GM06990 (cell line): ENCODE measurements at regions not wholly inside any gene's neighbourhood (a gene's known extent, or its start where the extent isn't known, plus 50 kb on each side); places are given as distances from the start of the nearest gene placed in this dataset.

ENCODE experiments used
- DNase-seq: peaks from one replicate; pipeline ENCODE4 v3.0.0-alpha.2; 2011; ENCODE audit not compliant: insufficient read length; ENCODE audit errors: extremely low read depth
- H3K27me3 ChIP-seq: replicated peaks from 2 replicates; pipeline ENCODE4 v1.6.0; 2011; ENCODE audit warnings: low read length; ENCODE audit not compliant: control insufficient read depth, insufficient read depth
- H3K36me3 ChIP-seq: 2 replicates; pipeline ENCODE4 v1.5.1; 2011; ENCODE audit warnings: low read length; ENCODE audit not compliant: control insufficient read depth, insufficient read depth
- H3K4me3 ChIP-seq: replicated peaks from 2 replicates; pipeline ENCODE4 v1.5.1; 2011; ENCODE audit warnings: low read depth, mild to moderate bottlenecking, control low read depth, low read length
- TF ChIP-seq, protein P1 (sequence below): IDR thresholded peaks from 2 replicates; pipeline ENCODE4 v1.5.1; 2011; ENCODE audit warnings: low read length, control low read depth, mild to moderate bottlenecking, inconsistent platforms; ENCODE audit not compliant: insufficient read depth, poor library complexity, severe bottlenecking

DNA sequence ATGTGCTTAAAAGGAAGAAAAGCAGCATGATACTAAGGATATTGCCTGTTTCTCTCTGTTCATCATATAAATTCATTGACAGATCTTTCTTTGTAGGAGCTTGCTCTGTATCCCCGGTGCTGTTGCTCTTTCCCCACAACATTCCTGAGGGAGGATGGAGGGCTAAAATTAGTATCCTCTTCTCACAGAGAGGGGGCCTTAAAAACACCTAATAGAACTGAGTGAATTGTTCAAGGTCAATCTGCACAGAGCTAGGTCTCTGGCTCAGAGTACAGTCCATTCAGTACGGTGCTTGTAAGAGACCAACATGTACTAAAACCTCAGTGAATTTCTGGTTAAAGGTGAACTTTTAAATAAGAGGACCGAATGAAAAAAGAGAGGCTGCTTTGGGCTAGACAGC is 88.7 kb downstream of the PALM2AKAP2 start:
- DNase-seq, result no peak
- Histone ChIP-seq H3K4me3 (no peak overlapping the region), H3K36me3 (no peaks in the 10 kb centered on the region), H3K27me3 (no peaks in the 10 kb centered on the region; the same call in 1 of the 2 replicates)
- TF ChIP-seq, protein P1, sequence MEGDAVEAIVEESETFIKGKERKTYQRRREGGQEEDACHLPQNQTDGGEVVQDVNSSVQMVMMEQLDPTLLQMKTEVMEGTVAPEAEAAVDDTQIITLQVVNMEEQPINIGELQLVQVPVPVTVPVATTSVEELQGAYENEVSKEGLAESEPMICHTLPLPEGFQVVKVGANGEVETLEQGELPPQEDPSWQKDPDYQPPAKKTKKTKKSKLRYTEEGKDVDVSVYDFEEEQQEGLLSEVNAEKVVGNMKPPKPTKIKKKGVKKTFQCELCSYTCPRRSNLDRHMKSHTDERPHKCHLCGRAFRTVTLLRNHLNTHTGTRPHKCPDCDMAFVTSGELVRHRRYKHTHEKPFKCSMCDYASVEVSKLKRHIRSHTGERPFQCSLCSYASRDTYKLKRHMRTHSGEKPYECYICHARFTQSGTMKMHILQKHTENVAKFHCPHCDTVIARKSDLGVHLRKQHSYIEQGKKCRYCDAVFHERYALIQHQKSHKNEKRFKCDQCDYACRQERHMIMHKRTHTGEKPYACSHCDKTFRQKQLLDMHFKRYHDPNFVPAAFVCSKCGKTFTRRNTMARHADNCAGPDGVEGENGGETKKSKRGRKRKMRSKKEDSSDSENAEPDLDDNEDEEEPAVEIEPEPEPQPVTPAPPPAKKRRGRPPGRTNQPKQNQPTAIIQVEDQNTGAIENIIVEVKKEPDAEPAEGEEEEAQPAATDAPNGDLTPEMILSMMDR, result no peak

DNA sequence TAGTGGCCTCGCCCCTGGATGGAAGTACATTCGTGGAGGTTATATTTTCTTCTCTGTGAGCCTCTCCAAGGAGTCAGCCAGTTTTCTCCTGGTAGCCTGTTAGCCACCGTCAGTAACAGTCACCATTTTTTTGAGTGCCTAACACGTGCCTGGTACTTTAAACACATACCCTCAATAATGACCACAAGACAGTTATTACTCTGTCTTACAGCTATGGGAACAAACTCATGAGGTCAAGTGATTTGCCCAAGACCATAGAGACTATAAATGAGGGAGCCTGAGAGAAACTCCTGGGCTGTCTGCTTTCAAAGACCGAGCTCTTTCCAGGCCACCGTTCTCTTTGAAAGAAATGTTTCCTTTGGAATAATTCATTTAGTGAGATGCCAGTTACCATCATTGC is 90.4 kb downstream of the PALM2AKAP2 start:
- TF ChIP-seq, protein P1, result no peak
- DNase-seq, result no peak

DNA sequence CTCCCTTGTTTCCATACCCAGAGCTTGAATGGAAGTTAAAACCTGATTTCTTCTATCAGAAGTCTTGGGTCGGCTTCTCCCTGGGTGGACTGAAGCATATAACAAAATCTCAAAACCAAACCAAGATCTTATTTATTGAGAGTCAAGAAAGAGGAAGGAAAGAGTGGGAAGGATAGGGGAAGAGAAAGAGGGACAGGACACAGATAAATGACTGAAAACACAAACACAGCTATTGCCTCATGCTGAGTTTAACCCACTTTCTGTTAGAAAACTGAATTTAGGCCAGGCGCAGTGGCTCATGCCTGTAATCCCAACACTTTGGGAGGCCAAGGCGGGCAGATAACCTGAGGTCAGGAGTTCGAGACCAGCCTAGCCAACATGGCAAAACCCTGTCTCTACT is 92.9 kb downstream of the PALM2AKAP2 start:
- TF ChIP-seq, protein P1, result no peak
- no peaks in the 10 kb centered on the region for H3K36me3 ChIP-seq
- no peak for DNase-seq
- H3K27me3 ChIP-seq, result peaks cover 1% of the 10 kb centered on the region; the same call in 1 of the 2 replicates
- H3K4me3 ChIP-seq, result no peak overlapping the region

More for the DNA sequence above, 90.4 kb downstream of the PALM2AKAP2 start:
- peaks cover 1% of the 10 kb centered on the region; the same call in 1 of the 2 replicates for H3K27me3 ChIP-seq
- H3K4me3 ChIP-seq, result no peak overlapping the region
- H3K36me3 ChIP-seq, result no peaks in the 10 kb centered on the region

DNA sequence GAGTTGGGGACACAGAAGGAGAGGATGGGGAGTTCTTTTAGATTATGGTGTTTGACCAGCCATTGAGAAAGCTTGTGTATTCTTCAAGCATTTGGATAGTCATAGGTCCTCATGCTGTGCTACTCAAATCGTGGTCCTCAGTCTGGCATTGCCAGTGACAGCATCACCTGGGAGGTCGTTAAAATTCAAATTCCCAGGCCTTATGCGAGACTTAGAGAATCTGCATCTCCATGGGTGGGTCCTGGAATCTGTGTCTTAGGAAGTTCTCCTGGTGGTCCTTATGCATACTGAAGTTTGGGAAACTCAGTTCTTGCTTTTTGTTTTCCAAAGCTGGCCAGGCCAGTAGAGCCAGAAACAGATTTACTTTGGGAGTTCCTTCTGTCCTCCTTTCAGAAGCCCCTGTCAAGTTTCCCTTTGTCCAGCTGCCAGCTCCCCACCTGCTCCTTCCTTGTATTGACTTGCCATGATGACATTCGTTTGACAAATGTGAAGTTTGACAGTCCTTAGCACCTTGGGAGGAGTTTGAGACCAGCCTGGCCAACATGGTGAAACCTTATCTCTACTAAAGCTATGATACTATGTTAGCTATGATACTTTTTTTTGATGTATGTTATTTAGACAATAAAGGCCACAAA is 95.6 kb downstream of the PALM2AKAP2 start:
- no peak for DNase-seq
- Histone ChIP-seq H3K27me3 (peaks cover 1% of the 10 kb centered on the region; the same call in 1 of the 2 replicates), H3K4me3 (no peak overlapping the region), H3K36me3 (no peaks in the 10 kb centered on the region)
- TF ChIP-seq, protein P1, result no peak

DNA sequence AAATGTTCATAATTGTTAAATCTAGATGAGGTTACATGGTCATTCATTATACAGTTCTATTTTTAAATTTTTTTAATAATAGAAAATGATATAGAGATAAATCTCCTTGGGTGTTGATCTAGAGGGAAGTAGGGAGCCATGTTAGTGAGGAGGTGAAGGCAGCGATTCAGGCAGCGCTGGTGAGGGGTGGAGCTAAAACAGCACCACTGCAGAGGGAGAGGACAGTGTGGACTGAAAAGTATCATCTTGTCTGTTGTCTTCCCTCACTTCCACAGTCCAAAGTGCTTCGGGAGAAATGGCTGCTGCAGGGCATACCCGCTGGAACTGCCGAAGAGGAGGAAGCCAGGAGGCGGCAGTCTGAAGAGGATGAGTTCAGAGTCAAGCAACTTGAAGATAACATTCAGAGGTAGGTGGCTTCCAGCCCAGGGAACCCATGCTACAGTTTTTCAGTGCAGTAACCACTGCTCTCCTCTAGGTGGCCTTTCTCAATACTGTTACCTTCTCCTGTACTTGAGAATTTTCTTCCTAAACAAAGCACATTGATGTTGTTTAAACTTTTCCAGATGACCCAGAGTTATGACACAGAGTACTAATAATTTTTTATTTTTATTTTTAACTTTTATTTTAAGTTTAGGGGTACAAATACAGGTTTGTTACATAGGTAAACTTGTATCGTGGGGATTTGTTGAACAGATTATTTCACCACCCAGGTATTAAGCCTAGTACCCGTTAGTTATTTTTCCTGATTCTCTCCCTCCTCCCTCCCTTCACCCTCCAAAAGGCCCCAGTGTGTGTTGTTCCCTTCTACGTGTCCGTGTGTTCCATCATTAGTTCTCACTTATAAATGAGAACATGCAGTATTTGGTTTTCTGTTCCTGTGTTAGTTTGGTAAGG is 100.5 kb downstream of the PALM2AKAP2 start:
- TF ChIP-seq, protein P1, result peak; percentile 78
- DNase-seq, result peak; percentile 45
- no peak overlapping the region for H3K4me3 ChIP-seq

More for the DNA sequence above, 100.5 kb downstream of the PALM2AKAP2 start:
- no peaks in the 10 kb centered on the region for H3K36me3 ChIP-seq
- H3K27me3 ChIP-seq, result no peaks in the 10 kb centered on the region
